Activated CD4-positive, CD25-positive, alpha-beta regulatory T cell (primary cell): ENCODE measurements at regions not wholly inside any gene's neighbourhood (a gene's known extent, or its start where the extent isn't known, plus 50 kb on each side); places are given as distances from the start of the nearest gene placed in this dataset.
"Not testable (repeated sequence)": the region's sequence is repeated elsewhere in the genome, so short reads cannot be mapped to it uniquely, and the experiment has no call there.

Experiments
- DNase-seq, 4 experiments: peaks; one replicate each; lab custom pipeline; 2025; lab: John Stamatoyannopoulos, UW

DNA sequence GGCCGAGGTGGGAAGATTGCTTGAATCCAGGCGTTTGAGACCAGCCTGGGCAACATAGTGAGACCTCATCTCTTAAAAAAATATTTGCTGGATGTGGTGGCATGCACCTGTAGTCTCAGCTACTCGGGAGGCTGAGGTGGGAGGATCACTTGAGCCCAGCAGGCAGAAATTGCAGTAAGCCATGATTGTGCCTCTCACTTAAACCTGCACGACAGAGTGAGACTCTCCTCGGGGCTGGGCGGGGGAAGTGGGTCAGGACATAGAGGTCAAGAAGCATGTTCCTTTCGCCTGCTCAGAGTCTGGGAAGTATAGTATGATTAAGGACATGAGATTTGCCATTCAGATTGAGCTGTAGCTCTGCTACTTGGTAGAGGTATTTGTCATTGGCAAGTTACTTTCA is 52.3 kb downstream of the SEPTIN7 start:
- not testable (repeated sequence) for DNase-seq

- DNase-seq, result no peak
Measured at GRCh38 chr7:35854311-35854710, 53.5 kb downstream of the SEPTIN7 start.

GRCh38 chr7:35856175-35856574 is 55.3 kb downstream of the SEPTIN7 start:
- DNase-seq, result no peak

DNA sequence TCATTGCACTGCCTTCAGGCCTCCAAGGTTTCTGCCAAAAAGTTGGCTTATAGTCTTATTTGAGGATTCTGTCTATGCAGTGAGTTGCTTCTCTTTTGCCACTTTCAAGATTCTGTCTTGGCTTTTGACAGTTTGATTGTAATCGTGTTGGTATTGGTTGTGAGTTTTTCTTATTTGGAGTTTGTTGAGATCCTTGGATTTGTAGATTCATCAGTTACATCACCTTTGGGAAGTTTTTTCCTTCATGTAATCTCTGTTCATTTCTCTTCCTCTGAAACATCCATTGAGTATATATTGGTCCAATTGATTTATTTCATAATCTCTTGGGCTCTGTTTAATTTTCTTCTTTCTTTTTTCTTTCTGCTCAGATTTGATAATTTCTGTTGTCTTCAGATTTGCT is 59.8 kb downstream of the SEPTIN7 start:
- no peak for DNase-seq

- DNase-seq, result no peak
Measured at GRCh38 chr7:35865287-35865686, 64.4 kb downstream of the SEPTIN7 start.

GRCh38 chr7:35866186-35866585 is 65.3 kb downstream of the SEPTIN7 start:
- DNase-seq, result no peak

GRCh38 chr7:35869117-35869516 is 68.3 kb downstream of the SEPTIN7 start:
- DNase-seq, result not testable (repeated sequence)

DNA sequence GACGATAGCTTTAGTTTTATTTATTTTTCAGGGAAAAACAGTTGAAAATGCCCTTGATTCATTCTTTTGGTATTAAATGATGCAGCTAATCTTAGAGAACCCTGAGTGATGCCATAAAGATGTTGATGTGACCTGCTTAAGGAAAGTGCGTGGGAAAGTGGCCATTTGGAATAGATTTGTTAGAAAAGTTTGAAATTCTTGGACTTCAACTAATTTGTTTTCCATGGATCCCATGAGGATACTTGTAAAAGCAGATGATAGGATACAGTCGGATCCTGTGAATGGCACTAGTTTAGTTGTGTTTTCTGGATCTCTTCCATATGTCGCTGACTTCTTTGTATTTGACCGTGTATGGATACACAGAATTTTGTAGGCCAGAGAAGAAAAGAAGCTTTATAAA is 69.0 kb downstream of the SEPTIN7 start:
- DNase-seq, result no peak

DNA sequence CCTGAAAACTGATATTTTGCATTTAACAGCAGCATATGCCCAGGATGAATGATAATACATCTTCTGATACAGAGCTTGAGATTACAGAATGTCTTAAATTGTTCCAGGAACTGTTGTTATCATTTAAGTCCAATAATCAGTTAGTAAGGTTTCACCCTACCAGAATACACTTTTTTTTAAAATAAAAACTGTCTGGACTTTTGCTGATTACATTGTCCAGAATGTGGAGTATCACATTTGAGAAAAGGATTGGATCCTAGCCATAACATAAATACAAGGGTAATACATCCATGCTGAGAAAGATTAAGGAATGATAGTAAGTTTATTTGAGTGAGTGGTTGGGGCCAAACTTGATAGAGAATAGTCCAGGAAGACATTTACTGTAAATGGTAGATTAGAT is 71.0 kb downstream of the SEPTIN7 start:
- no peak for DNase-seq

GRCh38 chr7:35874886-35875285 is 74.0 kb downstream of the SEPTIN7 start:
- DNase-seq, result no peak

DNA sequence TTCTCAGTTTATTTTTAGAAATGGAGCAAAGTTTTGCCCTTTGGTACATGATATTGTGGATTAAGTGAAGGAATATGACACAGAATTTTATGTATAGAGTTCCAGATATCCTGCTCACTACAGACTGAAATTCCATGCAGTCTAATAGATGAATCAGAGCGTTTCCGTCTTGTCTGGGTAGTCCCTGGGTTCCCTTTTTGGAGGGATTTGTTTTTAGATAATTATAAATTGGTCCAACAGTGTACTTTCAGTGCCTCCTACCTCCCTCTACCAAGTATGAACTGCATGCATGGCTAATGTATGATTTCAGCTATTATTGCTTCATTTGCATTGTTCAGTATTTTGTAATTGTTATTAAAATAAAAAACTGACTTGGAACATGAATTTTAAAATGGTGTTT is 74.4 kb downstream of the SEPTIN7 start:
- no peak for DNase-seq

DNA sequence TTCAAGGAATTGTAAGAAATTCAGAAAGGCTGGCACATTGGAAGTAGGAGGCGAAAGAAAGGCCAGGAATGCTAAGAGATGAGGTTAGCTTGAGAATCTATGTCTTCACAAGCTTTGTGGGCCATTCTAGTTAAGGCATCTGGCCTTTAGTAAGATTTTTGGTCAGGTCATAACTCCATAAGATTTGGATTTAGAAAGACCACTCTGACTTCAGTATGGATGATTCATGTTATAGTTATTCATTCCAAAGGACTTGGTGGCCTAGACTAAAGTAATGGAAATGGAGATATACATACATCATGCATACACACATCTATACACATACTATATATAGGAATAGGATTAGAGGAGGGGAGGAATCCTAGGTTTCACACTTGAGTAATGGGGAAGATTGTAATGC is 77.5 kb downstream of the SEPTIN7 start:
- no peak for DNase-seq

DNA sequence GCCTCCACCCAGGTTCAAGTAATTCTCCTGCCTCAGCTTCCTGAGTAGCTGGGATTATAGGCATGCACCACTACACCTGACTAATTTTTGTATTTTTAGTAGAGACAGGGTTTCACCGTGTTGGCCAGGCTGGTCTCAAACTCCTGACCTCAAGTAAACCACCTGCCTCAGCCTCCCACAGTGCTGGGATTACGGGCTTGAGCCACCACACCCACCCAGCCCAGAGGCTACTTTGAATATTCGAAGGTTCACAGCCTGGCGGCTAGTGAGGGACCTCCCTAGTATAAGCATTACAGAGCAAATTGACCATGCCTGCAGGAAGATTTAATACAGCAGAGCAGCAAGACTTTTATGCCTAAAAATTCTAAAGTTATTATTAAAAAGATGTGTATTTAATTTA is 86.6 kb downstream of the SEPTIN7 start:
- DNase-seq, result not testable (repeated sequence)

DNA sequence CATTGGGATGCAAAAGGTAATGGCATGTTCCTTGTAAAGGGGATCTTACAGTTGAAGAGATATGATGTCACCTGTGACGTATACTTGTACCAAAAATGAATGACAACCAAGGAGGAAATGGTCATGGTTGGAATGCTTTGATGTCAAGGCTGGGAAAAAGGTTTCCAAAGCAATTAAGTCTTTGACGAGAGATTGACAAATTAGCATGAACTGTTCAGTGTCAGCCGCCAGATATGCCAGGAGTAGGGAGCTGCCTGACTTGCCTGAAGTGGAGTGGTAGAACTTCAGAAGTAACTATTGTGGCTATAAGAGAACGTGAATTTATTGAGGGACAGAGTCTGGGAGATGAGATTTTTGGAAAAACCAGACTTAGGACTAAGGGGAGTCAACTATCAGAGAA is 88.1 kb downstream of the SEPTIN7 start:
- no peak for DNase-seq

GRCh38 chr7:35889870-35890269 is 89.0 kb downstream of the SEPTIN7 start:
- DNase-seq, result no peak

GRCh38 chr7:35891004-35891830 is 90.4 kb downstream of the SEPTIN7 start:
- DNase-seq, result no peak

DNA sequence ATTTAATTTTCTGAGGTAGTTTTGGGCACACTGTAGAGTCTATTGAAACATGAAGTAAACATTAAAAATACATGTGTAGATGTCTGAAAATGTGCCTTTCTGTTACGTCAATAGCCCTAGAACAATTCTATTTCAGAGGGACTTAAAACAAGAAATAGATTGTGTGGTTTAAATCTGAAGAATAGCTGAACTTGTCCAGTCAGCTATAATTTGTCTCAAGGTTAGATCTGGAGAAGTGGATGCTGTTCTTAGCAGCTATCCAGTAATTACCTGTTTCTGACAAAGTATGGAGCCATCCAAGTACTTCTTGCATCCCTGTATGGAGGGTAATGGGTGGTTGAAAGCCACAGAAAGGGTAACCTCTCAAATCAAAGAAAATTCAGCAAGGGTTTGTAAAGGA is 92.8 kb downstream of the SEPTIN7 start:
- no peak for DNase-seq

GRCh38 chr7:35894721-35895120 is 93.9 kb downstream of the SEPTIN7 start:
- no peak for DNase-seq

DNA sequence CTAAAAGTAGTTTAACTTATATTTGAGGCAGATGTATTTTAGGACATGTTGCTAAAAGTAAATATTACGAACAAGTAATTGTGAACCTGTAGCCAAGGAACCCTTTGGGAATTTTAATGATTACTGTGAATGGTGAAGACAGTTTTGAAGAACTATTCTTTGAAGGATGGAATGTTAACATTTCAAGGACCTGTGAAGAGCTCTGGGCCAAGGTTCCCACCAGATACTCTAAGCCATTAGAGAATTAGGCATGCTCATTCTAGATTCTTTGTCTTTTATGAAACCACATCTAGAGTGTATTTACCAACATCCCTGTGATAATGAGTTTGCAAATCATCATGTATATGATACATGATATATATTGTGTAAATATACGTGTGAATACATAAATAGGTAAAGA is 99.8 kb downstream of the SEPTIN7 start:
- DNase-seq, result no peak

DNA sequence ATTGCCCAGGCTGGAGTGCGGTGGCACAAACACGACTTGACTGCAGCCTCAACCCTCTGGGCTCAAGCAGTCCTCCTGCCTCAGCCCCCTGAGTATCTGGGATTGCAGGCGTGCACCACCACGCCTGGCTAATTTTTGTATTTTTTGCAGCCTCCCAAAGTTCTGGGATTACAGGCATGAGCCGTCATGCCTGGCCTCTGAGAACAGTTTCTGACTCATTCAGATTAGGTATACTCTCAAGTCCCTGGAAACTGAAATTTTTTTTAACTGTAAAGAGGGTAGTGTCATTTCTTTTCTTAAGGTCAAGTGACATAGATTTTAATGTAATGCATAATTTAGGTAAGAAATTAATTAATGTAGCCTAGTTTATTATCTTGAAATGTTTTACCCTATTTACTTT is 104.7 kb downstream of the SEPTIN7 start:
- no peak for DNase-seq

GRCh38 chr7:35906191-35906908 is 105.5 kb downstream of the SEPTIN7 start:
- peak; percentile 18 to 36 (median 23) for DNase-seq

GRCh38 chr7:35908331-35909216 is 107.7 kb downstream of the SEPTIN7 start:
- DNase-seq, result no peak
